H1 (cell line): ENCODE measurements at regions not wholly inside any gene's neighbourhood (a gene's known extent, or its start where the extent isn't known, plus 50 kb on each side); places are given as distances from the start of the nearest gene placed in this dataset.

Experiments
- CTCF ChIA-PET: fragments of 300-600 bp; sonication (Branson Sonifier 250); formaldehyde crosslinking; loops from one replicate; lab custom pipeline; 2021; ENCODE audit not compliant: partially characterized antibody; lab: Charles Lee
- POLR2A ChIA-PET: fragments of 300-600 bp; sonication (Branson Sonifier 250); formaldehyde crosslinking; loops from one replicate; lab custom pipeline; 2021; ENCODE audit warnings: inconsistent platforms; ENCODE audit not compliant: partially characterized antibody; lab: Charles Lee
- DNase-seq, 2 experiments: peaks; one replicate each; pipeline versions ENCODE4 v3.0.0 to v3.0.0-alpha.2; 2010 to 2022; ENCODE audit warnings: low spot score in 2 of 2, low read depth in 1 of 2, mixed read lengths in 1 of 2
- FAIRE-seq: peaks from 2 replicates; lab custom pipeline; 2011; peaks lifted over from hg19 to GRCh38; lab: Jason Lieb, UNC
- H2AFZ ChIP-seq: 2 replicates; pipeline ENCODE4 v1.8.1; 2012; ENCODE audit warnings: low read length, inconsistent platforms
- H2AK5ac ChIP-seq: 2 replicates; pipeline ENCODE4 v1.6.1; 2013; ENCODE audit warnings: low read depth, low read length
- H2BK120ac ChIP-seq: replicated peaks from 2 replicates; pipeline ENCODE3; 2013; ENCODE audit warnings: low read depth, low read length, inconsistent platforms
- H2BK12ac ChIP-seq: 2 replicates; pipeline ENCODE4 v1.6.1; 2013; ENCODE audit warnings: low read depth, low read length
- H2BK15ac ChIP-seq: 2 replicates; pipeline ENCODE4 v1.6.1; 2013; ENCODE audit warnings: low read length
- H2BK20ac ChIP-seq: 2 replicates; pipeline ENCODE4 v1.6.1; 2013; ENCODE audit warnings: low read length
- H2BK5ac ChIP-seq: 2 replicates; pipeline ENCODE4 v1.6.1; 2013; ENCODE audit warnings: low read depth, low read length
- H3K14ac ChIP-seq: 2 replicates; pipeline ENCODE4 v1.6.1; 2013; ENCODE audit warnings: inconsistent platforms; ENCODE audit not compliant: insufficient read length
- H3K18ac ChIP-seq: 2 replicates; pipeline ENCODE4 v1.6.1; 2013; ENCODE audit warnings: low read length; ENCODE audit errors: extremely low read depth
- H3K23ac ChIP-seq: 2 replicates; pipeline ENCODE4 v1.6.1; 2013; ENCODE audit warnings: inconsistent platforms; ENCODE audit not compliant: insufficient read length
- H3K23me2 ChIP-seq: 2 replicates; pipeline ENCODE4 v1.6.1; 2013; ENCODE audit warnings: low read depth, low read length
- H3K27ac ChIP-seq: 2 replicates; pipeline ENCODE4 v1.6.1; 2011; ENCODE audit warnings: low read depth, low read length, inconsistent platforms
- H3K27me3 ChIP-seq, 4 experiments: replicated peaks in 1 of 4; 1 replicate in 1 of 4; 2 replicates in 3 of 4; pipeline versions ENCODE4 v1.6.1 to v1.8.1; 2011 to 2013; ENCODE audit warnings: low read length in 3 of 4, mild to moderate bottlenecking in 3 of 4, inconsistent platforms in 2 of 4, mixed read lengths in 2 of 4, moderate library complexity in 1 of 4; ENCODE audit not compliant: control insufficient read depth in 3 of 4, insufficient read depth in 3 of 4; ENCODE audit errors: extremely low read depth in 1 of 4
- H3K36me3 ChIP-seq, 4 experiments: 2 replicates each; pipeline versions ENCODE4 v1.6.1 to v1.8.1; 2011 to 2013; ENCODE audit warnings: mild to moderate bottlenecking in 4 of 4, low read length in 3 of 4, moderate library complexity in 2 of 4, control low read depth in 1 of 4, inconsistent platforms in 1 of 4; ENCODE audit not compliant: insufficient read depth in 4 of 4, control insufficient read depth in 2 of 4
- H3K4ac ChIP-seq: replicated peaks from 2 replicates; pipeline ENCODE3; 2013; ENCODE audit warnings: low read length, low read depth, mixed read lengths, inconsistent platforms; ENCODE audit not compliant: insufficient read length
- H3K4me1 ChIP-seq, 4 experiments: replicated peaks in 1 of 4; 1 replicate in 1 of 4; 2 replicates in 3 of 4; pipeline versions ENCODE4 v1.6.1 to v1.8.1; 2011 to 2013; ENCODE audit warnings: low read length in 3 of 4, inconsistent platforms in 2 of 4, mixed read lengths in 1 of 4; ENCODE audit not compliant: insufficient read depth in 4 of 4, control insufficient read depth in 3 of 4
- H3K4me2 ChIP-seq, 2 experiments: 2 replicates each; pipeline versions ENCODE4 v1.6.1 to v1.8.1; 2011 to 2013; ENCODE audit warnings: low read depth in 2 of 2, low read length in 2 of 2, control low read depth in 1 of 2, inconsistent platforms in 1 of 2, mild to moderate bottlenecking in 1 of 2; ENCODE audit not compliant: insufficient read depth in 1 of 2
- H3K4me3 ChIP-seq, 4 experiments: fragments of 200-600, 300-600 bp in 1 of 4; sonication (generic), shearing (Covaris generic), sonication (Bioruptor Twin) in 1 of 4; 2 replicates each; pipeline versions ENCODE4 v1.5.1 to v1.8.1; 2011 to 2016; ENCODE audit warnings: low read length in 4 of 4, low read depth in 3 of 4, control low read depth in 2 of 4, inconsistent platforms in 2 of 4, mild to moderate bottlenecking in 2 of 4, mixed read lengths in 1 of 4, moderate library complexity in 1 of 4; ENCODE audit not compliant: insufficient read depth in 2 of 4; ENCODE audit errors: extremely low read depth in 1 of 4
- H3K56ac ChIP-seq: replicated peaks from 2 replicates; pipeline ENCODE3; 2013; ENCODE audit warnings: low read depth, mild to moderate bottlenecking, mixed read lengths, low read length, inconsistent platforms; ENCODE audit not compliant: insufficient read length
- H3K79me1 ChIP-seq: 2 replicates; pipeline ENCODE4 v1.6.1; 2013; ENCODE audit warnings: low read depth, low read length, control low read depth
- H3K79me2 ChIP-seq, 2 experiments: 2 replicates each; pipeline versions ENCODE4 v1.6.1 to v1.8.1; 2012 to 2013; ENCODE audit warnings: low read length in 2 of 2, mild to moderate bottlenecking in 2 of 2, inconsistent platforms in 1 of 2; ENCODE audit not compliant: insufficient read depth in 2 of 2, control insufficient read depth in 1 of 2
- H3K9ac ChIP-seq, 4 experiments: replicated peaks in 1 of 4; 1 replicate in 1 of 4; 2 replicates in 3 of 4; pipeline versions ENCODE4 v1.6.1 to v1.8.1; 2011 to 2013; ENCODE audit warnings: low read depth in 3 of 4, low read length in 3 of 4, control low read depth in 2 of 4, mild to moderate bottlenecking in 2 of 4, moderate library complexity in 2 of 4, inconsistent platforms in 1 of 4; ENCODE audit errors: extremely low read depth in 1 of 4
- H3K9me3 ChIP-seq, 2 experiments: 2 replicates each; pipeline versions ENCODE4 v1.6.1 to v1.8.1; 2012 to 2013; ENCODE audit warnings: mild to moderate bottlenecking in 2 of 2, moderate library complexity in 2 of 2, control low read depth in 1 of 2, inconsistent platforms in 1 of 2, low read depth in 1 of 2, low read length in 1 of 2, mixed read lengths in 1 of 2; ENCODE audit not compliant: insufficient read depth in 2 of 2
- H4K20me1 ChIP-seq, 2 experiments: replicated peaks in 1 of 2; 2 replicates each; pipeline versions ENCODE3 to v1.8.1; 2011 to 2013; ENCODE audit warnings: inconsistent platforms in 2 of 2, low read length in 2 of 2, mild to moderate bottlenecking in 1 of 2; ENCODE audit not compliant: insufficient read depth in 2 of 2, control insufficient read depth in 1 of 2
- H4K5ac ChIP-seq: 2 replicates; pipeline ENCODE4 v1.6.1; 2013; ENCODE audit warnings: low read length, low read depth, mixed read lengths, inconsistent platforms; ENCODE audit not compliant: insufficient read length
- H4K8ac ChIP-seq: 2 replicates; pipeline ENCODE4 v1.8.0; 2013; ENCODE audit warnings: mild to moderate bottlenecking, moderate library complexity, low read length, inconsistent platforms; ENCODE audit not compliant: insufficient read depth; ENCODE audit errors: extremely low read depth
- H4K91ac ChIP-seq: replicated peaks from 2 replicates; pipeline ENCODE3; 2013; ENCODE audit warnings: low read length, mixed read lengths, inconsistent platforms; ENCODE audit not compliant: insufficient read length
- BRCA1 ChIP-seq: IDR thresholded peaks from 2 replicates; pipeline ENCODE4 v1.6.1; 2012; ENCODE audit warnings: low read depth, low read length, improper control_type of control experiment
- CBX8 ChIP-seq: fragments of 300-800, 300-1000 bp; sonication (generic); IDR thresholded peaks from 2 replicates; pipeline ENCODE4 v1.7.1; 2016; ENCODE audit warnings: low read depth, low read length, borderline replicate concordance
- CHD2 ChIP-seq: IDR thresholded peaks from 2 replicates; pipeline ENCODE4 v1.6.1; 2012; ENCODE audit warnings: low read length, improper control_type of control experiment
- EGR1 ChIP-seq: IDR thresholded peaks from 2 replicates; pipeline ENCODE4 v1.6.1; 2011; ENCODE audit warnings: low read depth, low read length, borderline replicate concordance
- NRF1 ChIP-seq: IDR thresholded peaks from 2 replicates; pipeline ENCODE4 v1.6.1; 2011; ENCODE audit warnings: mild to moderate bottlenecking, low read depth, low read length, improper control_type of control experiment
- RBBP5 ChIP-seq: IDR thresholded peaks from 2 replicates; pipeline ENCODE4 v1.7.1; 2012; ENCODE audit warnings: low read depth, mild to moderate bottlenecking, inconsistent platforms, low read length, moderate library complexity, borderline replicate concordance
- SIRT6 ChIP-seq: IDR thresholded peaks from one replicate; pipeline ENCODE4 v1.7.1; 2012; ENCODE audit warnings: low read length, inconsistent platforms
- SP1 ChIP-seq: IDR thresholded peaks from 2 replicates; pipeline ENCODE4 v1.6.1; 2011; ENCODE audit warnings: low read depth, low read length
- SP4 ChIP-seq: IDR thresholded peaks from 2 replicates; pipeline ENCODE4 v1.6.1; 2012; ENCODE audit warnings: low read length, inconsistent platforms
- TEAD4 ChIP-seq: IDR thresholded peaks from 2 replicates; pipeline ENCODE4 v1.6.1; 2012; ENCODE audit warnings: low read depth, low read length, inconsistent platforms, mixed read lengths
- WGBS, 2 experiments: shearing (Covaris generic) in 1 of 2; methylation state at CpG; one replicate each; pipeline versions ENCODE4 v1.1.6 to v1.1.7; 2013 to 2015; ENCODE audit warnings: low lambda C conversion rate in 2 of 2, mixed read lengths in 2 of 2, inconsistent platforms in 1 of 2, low coverage in 1 of 2, missing lambda C conversion rate in 1 of 2; ENCODE audit not compliant: insufficient replicate concordance in 2 of 2, insufficient coverage in 1 of 2, insufficient read length in 1 of 2; ENCODE audit errors: extremely low coverage in 1 of 2, missing lambda C conversion rate in 1 of 2; 5-methylcytosine and 5-hydroxymethylcytosine counted together
- TF ChIP-seq, protein P1 (sequence below): IDR thresholded peaks from 2 replicates; pipeline ENCODE4 v1.6.1; 2011; ENCODE audit warnings: low read depth, mild to moderate bottlenecking, low read length; ENCODE audit not compliant: insufficient read depth

DNA sequence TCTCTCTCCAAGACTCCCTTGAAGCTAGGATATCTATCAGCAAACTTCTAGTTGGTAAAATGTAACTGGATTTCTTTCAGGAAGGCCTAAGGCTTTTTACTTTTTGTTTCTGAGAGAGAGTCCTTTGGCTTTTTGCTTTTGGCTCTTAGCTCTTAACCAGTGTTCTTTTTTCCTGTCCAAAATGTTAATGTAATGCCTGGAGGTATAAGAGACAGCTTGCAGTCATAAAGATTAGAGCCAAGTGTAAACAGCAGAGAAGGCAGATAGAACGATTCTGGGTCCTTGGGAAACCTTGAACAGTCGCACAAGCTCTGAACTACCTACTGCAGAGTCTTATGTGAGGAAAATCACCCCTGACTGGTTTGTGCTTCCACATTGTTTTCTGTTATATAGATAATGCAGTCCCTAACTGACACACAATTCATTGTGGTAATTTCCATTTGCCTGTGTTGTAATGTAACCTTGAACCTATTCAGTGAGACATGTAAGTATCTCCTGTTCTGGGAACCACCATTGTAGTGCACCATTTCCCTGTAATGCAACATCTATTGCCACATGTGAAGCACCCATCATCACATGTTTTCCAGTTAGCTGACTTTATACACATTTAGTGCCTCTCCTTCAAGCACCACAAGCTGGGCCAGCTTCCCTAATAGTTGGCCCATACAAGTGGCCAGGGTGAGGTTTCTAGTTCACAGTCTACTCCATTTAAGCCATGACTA is 1311.9 kb downstream of the ROBO1 start:
- no peak overlapping the region for H3K9ac ChIP-seq
- no peak for DNase-seq
- no peaks in the 10 kb centered on the region for H3K27me3 ChIP-seq
- no peak overlapping the region for H3K56ac ChIP-seq
- FAIRE-seq: no peak
- H3K4me2 ChIP-seq: no peak overlapping the region
- no peak overlapping the region for H3K18ac ChIP-seq
- no peak for TF ChIP-seq SIRT6
- no peak for TF ChIP-seq RBBP5
- TF ChIP-seq CHD2: no peak
- TF ChIP-seq NRF1: no peak
- TF ChIP-seq TEAD4: no peak
- TF ChIP-seq SP4: no peak
- no peak for TF ChIP-seq SP1
- no peak for TF ChIP-seq CBX8
- TF ChIP-seq BRCA1: no peak
- TF ChIP-seq EGR1: no peak
- TF ChIP-seq, protein P1, sequence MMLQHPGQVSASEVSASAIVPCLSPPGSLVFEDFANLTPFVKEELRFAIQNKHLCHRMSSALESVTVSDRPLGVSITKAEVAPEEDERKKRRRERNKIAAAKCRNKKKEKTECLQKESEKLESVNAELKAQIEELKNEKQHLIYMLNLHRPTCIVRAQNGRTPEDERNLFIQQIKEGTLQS: no peak
- no peak overlapping the region for H3K4me3 ChIP-seq
- H4K20me1 ChIP-seq: no peaks in the 10 kb centered on the region
- H2BK5ac ChIP-seq: no peak overlapping the region
- no peak overlapping the region for H4K8ac ChIP-seq
- H3K23ac ChIP-seq: no peak overlapping the region
- H2BK20ac ChIP-seq: no peak overlapping the region
- H3K9me3 ChIP-seq: no peaks in the 10 kb centered on the region
- H2BK15ac ChIP-seq: 0 out of 2 replicates have a peak overlapping the region, but pooled peaks have one; percentile 5
- H3K23me2 ChIP-seq: no peaks in the 10 kb centered on the region
- H4K5ac ChIP-seq: no peak overlapping the region
- H2AFZ ChIP-seq: peak overlapping the region; percentile 18; the same call in 1 of the 2 replicates
- no peak overlapping the region for H4K91ac ChIP-seq
- no peaks in the 10 kb centered on the region for H3K36me3 ChIP-seq
- H3K14ac ChIP-seq: no peak overlapping the region
- ChIA-PET POLR2A (no interaction called here), CTCF (no interaction called here)
- H3K79me2 ChIP-seq: no peaks in the 10 kb centered on the region
- peaks cover 0 to 5% (median 0%) of the 10 kb centered on the region in 4 experiments; a peak in 2 of 7 replicates for H3K4me1 ChIP-seq
- H3K79me1 ChIP-seq: no peaks in the 10 kb centered on the region
- 90% methylated on average over 2 of the region's 2 CpGs; no CpG with 5 or more reads in 1 of the 2 experiments for WGBS, 2 experiments
- no peak overlapping the region for H2BK120ac ChIP-seq
- no peak overlapping the region for H3K4ac ChIP-seq
- no peak overlapping the region for H2AK5ac ChIP-seq
- H3K27ac ChIP-seq: no peak overlapping the region
- H2BK12ac ChIP-seq: no peak overlapping the region
